GM23248 (cell line): ENCODE measurements at regions not wholly inside any gene's neighbourhood (a gene's known extent, or its start where the extent isn't known, plus 50 kb on each side); places are given as distances from the start of the nearest gene placed in this dataset.

Experiments
- DNase-seq: peaks from one replicate; pipeline ENCODE4 v3.0.0-alpha.2; 2015
- H2AFZ ChIP-seq: fragments of 200-600 bp; sonication (generic); 2 replicates; pipeline ENCODE4 v1.6.1; 2016; ENCODE audit warnings: antibody characterized with exemption
- H3F3A ChIP-seq: fragments of 200-600 bp; sonication (generic); 2 replicates; pipeline ENCODE4 v1.6.1; 2016; ENCODE audit warnings: mild to moderate bottlenecking, antibody characterized with exemption, mixed run types; ENCODE audit not compliant: insufficient read depth
- H3K27ac ChIP-seq: fragments of 200-600 bp; sonication (generic); 2 replicates; pipeline ENCODE4 v1.5.1; 2016; ENCODE audit warnings: mild to moderate bottlenecking
- H3K27me3 ChIP-seq: fragments of 200-600 bp; sonication (generic); replicated peaks from 2 replicates; pipeline ENCODE4 v1.6.1; 2016; ENCODE audit warnings: mild to moderate bottlenecking; ENCODE audit not compliant: insufficient read depth
- H3K36me3 ChIP-seq: fragments of 200-600 bp; sonication (generic); 2 replicates; pipeline ENCODE4 v1.6.1; 2016; ENCODE audit warnings: low read depth, mild to moderate bottlenecking
- H3K4me1 ChIP-seq: fragments of 200-600 bp; sonication (generic); 2 replicates; pipeline ENCODE4 v1.6.1; 2016; ENCODE audit warnings: mild to moderate bottlenecking; ENCODE audit not compliant: insufficient read depth
- H3K4me2 ChIP-seq: fragments of 200-600 bp; sonication (generic); one replicate; pipeline ENCODE4 v1.6.1; 2016; ENCODE audit warnings: mild to moderate bottlenecking; ENCODE audit not compliant: unreplicated experiment
- H3K4me3 ChIP-seq: fragments of 200-600 bp; sonication (generic); 2 replicates; pipeline ENCODE4 v1.5.1; 2016; ENCODE audit warnings: mild to moderate bottlenecking
- H3K79me2 ChIP-seq: fragments of 200-600 bp; sonication (generic); 2 replicates; pipeline ENCODE4 v1.6.1; 2016; ENCODE audit warnings: mild to moderate bottlenecking; ENCODE audit not compliant: insufficient read depth
- H3K9ac ChIP-seq: fragments of 200-600 bp; sonication (generic); 2 replicates; pipeline ENCODE4 v1.6.1; 2016; ENCODE audit warnings: mild to moderate bottlenecking
- H3K9me2 ChIP-seq: fragments of 200-600 bp; sonication (generic); 2 replicates; pipeline ENCODE4 v1.6.1; 2016; ENCODE audit warnings: mixed run types, mild to moderate bottlenecking, moderate library complexity; ENCODE audit not compliant: insufficient read depth
- H3K9me3 ChIP-seq: fragments of 200-600 bp; sonication (generic); one replicate; pipeline ENCODE4 v1.6.1; 2017; ENCODE audit warnings: low read depth
- H4K20me1 ChIP-seq: fragments of 200-600 bp; sonication (generic); 2 replicates; pipeline ENCODE4 v1.6.0; 2016; ENCODE audit not compliant: insufficient read depth
- EZH2 ChIP-seq: fragments of 200-600 bp; sonication (generic); IDR thresholded peaks from 2 replicates; pipeline ENCODE4 v1.6.1; 2018; ENCODE audit warnings: antibody characterized with exemption, mild to moderate bottlenecking; ENCODE audit not compliant: insufficient read depth, poor library complexity, severe bottlenecking
- EZH2phosphoT487 ChIP-seq: fragments of 200-600 bp; sonication (generic); IDR thresholded peaks from 2 replicates; pipeline ENCODE4 v1.6.1; 2018; ENCODE audit warnings: antibody characterized with exemption, moderate library complexity, mild to moderate bottlenecking, low read depth; ENCODE audit not compliant: insufficient read depth
- WGBS, 2 experiments: methylation state at CpG; one replicate each; pipeline ENCODE4 v1.1.6; 2015 to 2017; ENCODE audit warnings: low lambda C conversion rate in 2 of 2, low coverage in 1 of 2; ENCODE audit errors: missing lambda C conversion rate in 2 of 2; 5-methylcytosine and 5-hydroxymethylcytosine counted together
- in situ Hi-C: fragments of 300-500 bp; cut with MboI; formaldehyde crosslinking; loops from 2 replicates; pipeline ENCODE4 v1.15.0; 2020

GRCh38 chr2:145765874-145766273 is 1246.0 kb upstream of the ZEB2 start:
- no peak overlapping the region for H3K27ac ChIP-seq
- H3K36me3 ChIP-seq = no peaks in the 10 kb centered on the region
- TF ChIP-seq EZH2phosphoT487 = no peak
- no peak for TF ChIP-seq EZH2
- H3K9ac ChIP-seq = no peak overlapping the region
- no peaks in the 10 kb centered on the region for H3K9me3 ChIP-seq
- no peak overlapping the region for H2AFZ ChIP-seq
- no peaks in the 10 kb centered on the region for H3K27me3 ChIP-seq
- no peaks in the 10 kb centered on the region for H3K79me2 ChIP-seq
- H3K9me2 ChIP-seq = no peaks in the 10 kb centered on the region
- in situ Hi-C loops = no loop called here
- no peak overlapping the region for H3K4me3 ChIP-seq
- no peaks in the 10 kb centered on the region for H4K20me1 ChIP-seq
- H3F3A ChIP-seq = peaks cover 7% of the 10 kb centered on the region; the same call in 1 of the 2 replicates
- peaks cover 6% of the 10 kb centered on the region for H3K4me1 ChIP-seq
- WGBS, 2 experiments = 78 to 95% methylated on average over 1 of the region's 1 CpG
- H3K4me2 ChIP-seq = no peak overlapping the region
- no peak for DNase-seq

GRCh38 chr2:145764631-145765030 is 1244.7 kb upstream of the ZEB2 start:
- Histone ChIP-seq H3K79me2 (no peaks in the 10 kb centered on the region), H3K9me3 (no peaks in the 10 kb centered on the region), H3F3A (peaks cover 8% of the 10 kb centered on the region; the same call in 1 of the 2 replicates), H3K27ac (no peak overlapping the region), H3K9ac (no peak overlapping the region), H3K4me3 (no peak overlapping the region), H3K27me3 (no peaks in the 10 kb centered on the region), H3K4me1 (peaks cover 16% of the 10 kb centered on the region), H2AFZ (no peak overlapping the region), H3K9me2 (no peaks in the 10 kb centered on the region), H4K20me1 (no peaks in the 10 kb centered on the region), H3K36me3 (no peaks in the 10 kb centered on the region), H3K4me2 (no peak overlapping the region)
- in situ Hi-C loops = no loop called here
- no peak for DNase-seq
- TF ChIP-seq EZH2phosphoT487 (no peak), EZH2 (no peak)
- WGBS, 2 experiments = 44% methylated on average over 6 of the region's 6 CpGs

- peak; percentile 65 for DNase-seq
- H3K9ac ChIP-seq = peak overlapping the region; percentile 27; the same call in 1 of the 2 replicates
- H3K79me2 ChIP-seq = no peaks in the 10 kb centered on the region
- no peaks in the 10 kb centered on the region for H3K9me3 ChIP-seq
- H3K27me3 ChIP-seq = no peaks in the 10 kb centered on the region
- peak overlapping the region; percentile 13; the same call in 1 of the 2 replicates for H2AFZ ChIP-seq
- H3K36me3 ChIP-seq = no peaks in the 10 kb centered on the region
- peaks cover 16% of the 10 kb centered on the region for H3K4me1 ChIP-seq
- H3K9me2 ChIP-seq = no peaks in the 10 kb centered on the region; the same call in 1 of the 2 replicates
- H3K27ac ChIP-seq = peak overlapping the region; percentile 56
- peak overlapping the region; percentile 45 for H3K4me2 ChIP-seq
- peak overlapping the region; percentile 24; the same call in 1 of the 2 replicates for H3K4me3 ChIP-seq
- no peak for TF ChIP-seq EZH2
- WGBS, 2 experiments = 25 to 30% methylated on average over 4 of the region's 4 CpGs
- H3F3A ChIP-seq = peaks cover 8% of the 10 kb centered on the region; the same call in 1 of the 2 replicates
- H4K20me1 ChIP-seq = no peaks in the 10 kb centered on the region
- in situ Hi-C loops = no loop called here
Measured at GRCh38 chr2:145760781-145761649, 1241.1 kb upstream of the ZEB2 start.

- no peaks in the 10 kb centered on the region for H4K20me1 ChIP-seq
- 95 to 99% methylated on average over 3 of the region's 3 CpGs for WGBS, 2 experiments
- H3K4me2 ChIP-seq = no peak overlapping the region
- H3K9me2 ChIP-seq = no peaks in the 10 kb centered on the region; the same call in 1 of the 2 replicates
- no peaks in the 10 kb centered on the region for H3K9me3 ChIP-seq
- no peak overlapping the region for H3K4me3 ChIP-seq
- peaks cover 16% of the 10 kb centered on the region for H3K4me1 ChIP-seq
- TF ChIP-seq EZH2 (no peak), EZH2phosphoT487 (no peak)
- no peaks in the 10 kb centered on the region for H3K79me2 ChIP-seq
- H2AFZ ChIP-seq = no peak overlapping the region
- H3K27me3 ChIP-seq = no peaks in the 10 kb centered on the region
- in situ Hi-C loops = loop anchor here (10.0 kb wide), 1 partner anchor 1235 kb away; the partner anchor contains the start of gene ZEB2
- no peak overlapping the region for H3K9ac ChIP-seq
- no peak for DNase-seq
- no peaks in the 10 kb centered on the region for H3K36me3 ChIP-seq
- H3K27ac ChIP-seq = no peak overlapping the region
- H3F3A ChIP-seq = peaks cover 8% of the 10 kb centered on the region; the same call in 1 of the 2 replicates
Measured at GRCh38 chr2:145759228-145759915, 1239.5 kb upstream of the ZEB2 start.
